Calu3 (cell line): ENCODE measurements at regions not wholly inside any gene's neighbourhood (a gene's known extent, or its start where the extent isn't known, plus 50 kb on each side); places are given as distances from the start of the nearest gene placed in this dataset.

Source experiments
- BruUV-seq: library from RNA; stranded (reverse); fragments of 400-500 nt; replicated peaks from 2 replicates; lab custom pipeline; 2021; lab: Mats Ljungman, UMichigan
- CTCF ChIA-PET: fragments of 300-600 bp; sonication (Branson Sonifier 250); formaldehyde crosslinking; loops from one replicate; lab custom pipeline; 2022; ENCODE audit warnings: antibody characterized with exemption; lab: Charles Lee
- DNase-seq: peaks from one replicate; pipeline ENCODE4 v3.0.0; 2022
- H3K27ac Mint-ChIP-seq: one replicate; pipeline ENCODE4 v1.8.0; 2022; ENCODE audit warnings: mixed read lengths; ENCODE audit not compliant: unreplicated experiment
- H3K27me3 Mint-ChIP-seq: one replicate; pipeline ENCODE4 v1.8.0; 2022; ENCODE audit warnings: mixed read lengths; ENCODE audit not compliant: unreplicated experiment
- H3K36me3 Mint-ChIP-seq: one replicate; pipeline ENCODE4 v1.8.0; 2022; ENCODE audit warnings: mild to moderate bottlenecking, moderate library complexity, mixed read lengths; ENCODE audit not compliant: insufficient read depth, unreplicated experiment
- H3K4me1 Mint-ChIP-seq: one replicate; pipeline ENCODE4 v1.8.0; 2022; ENCODE audit warnings: mild to moderate bottlenecking, low read depth, mixed read lengths; ENCODE audit not compliant: unreplicated experiment
- H3K4me3 Mint-ChIP-seq: one replicate; pipeline ENCODE4 v1.8.0; 2022; ENCODE audit warnings: mild to moderate bottlenecking, low read depth, moderate library complexity, mixed read lengths; ENCODE audit not compliant: unreplicated experiment
- H3K9me3 Mint-ChIP-seq: one replicate; pipeline ENCODE4 v1.8.0; 2022; ENCODE audit warnings: low read depth, mixed read lengths; ENCODE audit not compliant: unreplicated experiment
- intact Hi-C: fragments of 100-400 bp; cut with micrococcal nuclease; formaldehyde crosslinking; loops from one replicate; pipeline ENCODE4 v1.10.0; 2022; ENCODE audit not compliant: unreplicated experiment
- TF ChIP-seq, protein P1 (sequence below): fragments of 200-600 bp; IDR thresholded peaks from one replicate; pipeline ENCODE4 v1.8.0; 2022; ENCODE audit warnings: antibody characterized with exemption; ENCODE audit not compliant: unreplicated experiment

DNA sequence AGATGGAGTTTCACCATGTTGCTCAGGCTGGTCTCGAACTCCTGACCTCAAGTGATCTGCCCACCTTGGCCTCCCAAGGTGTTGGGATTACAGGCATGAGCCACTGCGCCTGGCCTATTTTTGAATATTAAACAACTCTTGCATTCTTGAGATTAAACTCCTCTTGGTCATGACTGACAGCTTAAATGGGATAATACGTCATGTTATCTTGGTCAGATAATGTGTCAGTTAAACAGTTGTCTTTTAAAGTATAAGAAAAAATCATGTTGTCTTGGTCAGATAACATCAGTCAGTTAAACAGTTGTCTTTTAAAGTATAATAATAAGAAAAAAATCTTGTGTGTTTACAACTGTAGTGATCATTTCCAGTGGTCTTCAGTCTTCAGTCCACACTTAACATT lies 73.6 kb upstream of the SYPL1 start:
- DNase-seq: no peak
- CTCF ChIA-PET: interaction anchor here (0.8 kb wide), 1 partner anchor 11 kb away, joined by 3 read pairs; no protein-coding TSS in a partner anchor
- Mint-ChIP-seq H3K4me1 (peaks cover 10% of the 10 kb centered on the region), H3K9me3 (no peaks in the 10 kb centered on the region), H3K4me3 (no peak overlapping the region), H3K27me3 (no peaks in the 10 kb centered on the region), H3K36me3 (no peaks in the 10 kb centered on the region), H3K27ac (no peak overlapping the region)
- intact Hi-C loops: no loop called here
- TF ChIP-seq, protein P1, sequence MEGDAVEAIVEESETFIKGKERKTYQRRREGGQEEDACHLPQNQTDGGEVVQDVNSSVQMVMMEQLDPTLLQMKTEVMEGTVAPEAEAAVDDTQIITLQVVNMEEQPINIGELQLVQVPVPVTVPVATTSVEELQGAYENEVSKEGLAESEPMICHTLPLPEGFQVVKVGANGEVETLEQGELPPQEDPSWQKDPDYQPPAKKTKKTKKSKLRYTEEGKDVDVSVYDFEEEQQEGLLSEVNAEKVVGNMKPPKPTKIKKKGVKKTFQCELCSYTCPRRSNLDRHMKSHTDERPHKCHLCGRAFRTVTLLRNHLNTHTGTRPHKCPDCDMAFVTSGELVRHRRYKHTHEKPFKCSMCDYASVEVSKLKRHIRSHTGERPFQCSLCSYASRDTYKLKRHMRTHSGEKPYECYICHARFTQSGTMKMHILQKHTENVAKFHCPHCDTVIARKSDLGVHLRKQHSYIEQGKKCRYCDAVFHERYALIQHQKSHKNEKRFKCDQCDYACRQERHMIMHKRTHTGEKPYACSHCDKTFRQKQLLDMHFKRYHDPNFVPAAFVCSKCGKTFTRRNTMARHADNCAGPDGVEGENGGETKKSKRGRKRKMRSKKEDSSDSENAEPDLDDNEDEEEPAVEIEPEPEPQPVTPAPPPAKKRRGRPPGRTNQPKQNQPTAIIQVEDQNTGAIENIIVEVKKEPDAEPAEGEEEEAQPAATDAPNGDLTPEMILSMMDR: no peak
- no TSS peak for BruUV-seq

DNA sequence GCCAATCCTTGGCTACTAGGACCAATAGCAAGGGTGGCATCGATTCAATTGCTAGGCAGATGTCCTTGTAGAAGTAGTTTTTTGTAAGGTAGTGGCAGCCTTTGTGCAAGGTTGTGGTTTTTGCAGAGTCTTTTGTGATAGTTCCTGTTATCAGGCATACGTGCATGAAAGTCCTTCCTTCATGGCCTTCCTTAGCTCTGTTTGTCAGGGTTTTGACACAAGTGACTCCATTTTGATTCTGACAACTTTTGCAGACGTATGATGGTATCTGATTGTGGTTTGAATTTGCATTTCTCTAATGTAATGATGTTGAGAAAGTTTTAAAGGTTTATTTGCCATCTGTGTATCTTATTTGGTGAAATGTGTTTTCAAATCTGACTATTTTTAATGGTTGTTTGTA lies 71.8 kb upstream of the SYPL1 start:
- H3K36me3 Mint-ChIP-seq: no peaks in the 10 kb centered on the region
- intact Hi-C loops: no loop called here
- no peak overlapping the region for H3K27ac Mint-ChIP-seq
- no peak overlapping the region for H3K4me3 Mint-ChIP-seq
- no peaks in the 10 kb centered on the region for H3K27me3 Mint-ChIP-seq
- no TSS peak for BruUV-seq
- TF ChIP-seq, protein P1: no peak
- peaks cover 16% of the 10 kb centered on the region for H3K4me1 Mint-ChIP-seq
- DNase-seq: no peak
- no peaks in the 10 kb centered on the region for H3K9me3 Mint-ChIP-seq
- CTCF ChIA-PET: no interaction called here

DNA sequence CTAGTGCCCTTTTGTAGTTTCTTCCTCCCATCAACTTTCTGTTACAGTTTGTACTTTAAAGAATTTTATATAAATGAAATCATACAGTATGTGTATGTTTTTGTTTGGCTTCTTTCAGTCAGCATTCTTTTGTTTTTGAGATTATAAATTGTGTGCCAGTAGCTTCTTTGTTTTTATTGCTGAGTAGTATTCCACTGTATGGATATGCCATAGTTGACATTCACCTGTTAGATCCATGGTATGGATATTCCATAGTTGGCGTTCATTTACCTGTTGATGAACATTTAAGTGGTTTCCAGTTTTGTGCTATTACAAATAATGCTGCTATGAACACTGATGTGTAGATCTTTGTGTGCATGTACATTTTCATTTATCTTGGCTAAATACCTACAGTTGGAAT lies 70.8 kb upstream of the SYPL1 start:
- Mint-ChIP-seq H3K4me1 (peaks cover 24% of the 10 kb centered on the region), H3K27me3 (no peaks in the 10 kb centered on the region), H3K4me3 (no peak overlapping the region), H3K27ac (no peak overlapping the region), H3K9me3 (no peaks in the 10 kb centered on the region), H3K36me3 (no peaks in the 10 kb centered on the region)
- intact Hi-C loops: no loop called here
- CTCF ChIA-PET: no interaction called here
- DNase-seq: no peak
- TF ChIP-seq, protein P1: no peak
- BruUV-seq: no TSS peak

DNA sequence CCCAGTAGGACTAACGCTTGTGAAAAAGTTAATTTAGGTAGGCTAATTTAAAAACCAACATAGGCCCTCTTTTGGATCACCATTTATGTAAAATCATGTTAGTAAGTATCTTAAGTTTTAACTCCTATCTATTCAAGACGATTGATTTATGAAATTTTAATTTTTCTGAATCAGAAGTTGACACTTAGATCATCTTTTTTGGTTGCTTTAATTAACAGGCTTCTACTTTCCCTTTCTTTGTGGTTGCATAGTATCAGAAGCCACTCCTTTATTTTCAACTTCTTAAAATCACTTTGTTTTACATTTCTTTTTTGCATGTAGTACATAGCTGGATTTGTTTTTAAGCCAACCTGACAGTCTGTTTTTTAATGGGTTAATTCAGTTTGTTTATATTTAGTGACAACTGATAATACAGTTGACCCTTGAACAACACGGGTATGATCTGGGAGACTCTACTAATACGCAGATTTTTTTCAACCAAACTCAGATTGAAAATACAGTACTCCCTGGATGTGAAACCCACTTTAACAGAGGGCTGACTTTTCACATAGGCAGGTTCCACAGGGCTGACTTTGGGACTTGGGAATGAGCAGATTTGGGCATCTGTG lies 69.7 kb upstream of the SYPL1 start:
- intact Hi-C loops: no loop called here
- no TSS peak for BruUV-seq
- no peak for DNase-seq
- H3K9me3 Mint-ChIP-seq: no peaks in the 10 kb centered on the region
- TF ChIP-seq, protein P1: no peak
- no peak overlapping the region for H3K4me3 Mint-ChIP-seq
- CTCF ChIA-PET: no interaction called here
- H3K4me1 Mint-ChIP-seq: peaks cover 25% of the 10 kb centered on the region
- H3K36me3 Mint-ChIP-seq: no peaks in the 10 kb centered on the region
- H3K27me3 Mint-ChIP-seq: no peaks in the 10 kb centered on the region
- no peak overlapping the region for H3K27ac Mint-ChIP-seq
